GDM1 (cell line): ENCODE measurements at regions not wholly inside any gene's neighbourhood (a gene's known extent, or its start where the extent isn't known, plus 50 kb on each side); places are given as distances from the start of the nearest gene placed in this dataset.

Experiments used
- DNase-seq: peaks from one replicate; lab custom pipeline; 2025; lab: John Stamatoyannopoulos, UW

GRCh38 chr5:114252226-114252625 lies 109.6 kb upstream of the KCNN2 start:
- DNase-seq: no peak

- DNase-seq: no peak
Measured at GRCh38 chr5:114255260-114255659, 106.6 kb upstream of the KCNN2 start.

- no peak for DNase-seq
Measured at GRCh38 chr5:114261989-114262388, 99.9 kb upstream of the KCNN2 start.

GRCh38 chr5:114265432-114266060 lies 96.3 kb upstream of the KCNN2 start:
- DNase-seq: no peak

DNA sequence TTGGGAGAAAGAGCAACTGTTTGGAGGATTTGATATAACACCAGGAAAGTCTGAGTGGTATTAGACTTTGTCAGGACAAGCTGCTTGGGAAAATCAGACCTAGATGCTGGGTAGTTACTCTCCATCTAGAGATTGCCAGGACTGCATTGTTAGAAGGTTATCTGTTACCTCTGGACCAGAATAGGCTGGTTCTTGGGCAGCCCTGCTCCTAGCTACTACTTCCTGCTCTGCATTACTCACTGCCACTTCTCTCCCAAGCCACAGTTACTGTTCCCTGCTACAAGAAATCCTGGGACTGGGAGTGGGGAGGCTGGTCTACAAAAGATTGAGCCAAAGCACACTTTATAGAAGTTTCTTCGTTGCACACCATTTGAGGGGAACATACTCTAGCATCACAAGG lies 95.5 kb upstream of the KCNN2 start:
- DNase-seq: no peak

GRCh38 chr5:114296191-114296590 lies 65.7 kb upstream of the KCNN2 start:
- DNase-seq: no peak

DNA sequence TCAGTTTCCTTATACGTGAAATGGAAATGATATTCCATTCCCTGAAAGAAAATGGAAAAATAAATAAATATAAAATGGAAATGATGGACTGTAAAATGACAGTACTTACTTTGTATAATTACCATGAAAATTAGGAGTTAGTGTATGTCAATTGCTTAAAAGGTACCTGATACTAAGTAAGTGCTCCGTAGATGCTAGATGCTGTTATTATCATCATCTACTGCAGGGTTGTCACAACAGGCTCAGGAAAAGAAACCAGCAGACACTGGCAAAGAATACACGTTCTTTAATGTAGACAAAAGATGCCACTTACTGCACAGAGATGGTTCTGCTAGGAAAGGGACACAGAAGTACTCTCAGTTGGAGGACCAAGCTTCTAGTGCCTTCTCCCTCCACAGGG lies 64.0 kb upstream of the KCNN2 start:
- no peak for DNase-seq

GRCh38 chr5:114305402-114306207 lies 56.3 kb upstream of the KCNN2 start:
- DNase-seq: no peak

- DNase-seq: no peak
Measured at GRCh38 chr5:114308017-114308416, 53.9 kb upstream of the KCNN2 start.

GRCh38 chr5:114308508-114308907 lies 53.4 kb upstream of the KCNN2 start:
- no peak for DNase-seq

GRCh38 chr5:114310666-114311065 lies 51.2 kb upstream of the KCNN2 start:
- no peak for DNase-seq

DNA sequence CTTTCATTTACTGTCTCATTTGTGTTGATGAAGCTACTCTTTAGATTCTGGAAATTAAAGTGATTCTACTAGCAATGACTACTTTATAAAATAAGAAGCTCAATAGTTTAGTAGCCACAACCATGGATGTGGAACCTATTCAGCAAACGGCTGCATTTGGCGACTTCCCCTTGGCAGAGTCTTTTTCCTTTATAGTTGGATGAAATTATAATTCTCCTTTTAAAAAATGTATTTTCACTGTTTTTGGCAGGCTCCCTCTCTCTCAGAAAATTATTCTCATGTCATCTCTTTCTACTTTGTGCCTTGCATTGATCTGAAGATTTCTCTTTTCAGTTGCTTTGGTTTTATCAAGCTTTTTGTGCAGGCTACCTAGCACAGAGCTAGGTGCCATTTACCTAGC lies 50.6 kb upstream of the KCNN2 start:
- DNase-seq: no peak

GRCh38 chr5:114311968-114312367 lies 49.9 kb upstream of the KCNN2 start:
- no peak for DNase-seq
